ENCODE measurements at regions not wholly inside any gene's neighbourhood (a gene's known extent, or its start where the extent isn't known, plus 50 kb on each side); places are given as distances from the start of the nearest gene placed in this dataset.

GRCh38 chr11:119864836-119865235 is 135.8 kb upstream of the NECTIN1 start:
- DNase-seq = no peak
- 90% methylated on average over 4 of the region's 7 CpGs for WGBS (ENCODE audit: insufficient coverage)
- H3K4me3 ChIP-seq (replicated peaks in 1 of 3; ENCODE audit: low read depth in 2 of 3, low read length in 3 of 3) = no peak overlapping the region
- H3K36me3 Mint-ChIP-seq = no peaks in the 10 kb centered on the region
- no peak overlapping the region for H3K4me3 Mint-ChIP-seq
- no peaks in the 10 kb centered on the region for H3K4me1 Mint-ChIP-seq
- TF ChIP-seq, protein P1, sequence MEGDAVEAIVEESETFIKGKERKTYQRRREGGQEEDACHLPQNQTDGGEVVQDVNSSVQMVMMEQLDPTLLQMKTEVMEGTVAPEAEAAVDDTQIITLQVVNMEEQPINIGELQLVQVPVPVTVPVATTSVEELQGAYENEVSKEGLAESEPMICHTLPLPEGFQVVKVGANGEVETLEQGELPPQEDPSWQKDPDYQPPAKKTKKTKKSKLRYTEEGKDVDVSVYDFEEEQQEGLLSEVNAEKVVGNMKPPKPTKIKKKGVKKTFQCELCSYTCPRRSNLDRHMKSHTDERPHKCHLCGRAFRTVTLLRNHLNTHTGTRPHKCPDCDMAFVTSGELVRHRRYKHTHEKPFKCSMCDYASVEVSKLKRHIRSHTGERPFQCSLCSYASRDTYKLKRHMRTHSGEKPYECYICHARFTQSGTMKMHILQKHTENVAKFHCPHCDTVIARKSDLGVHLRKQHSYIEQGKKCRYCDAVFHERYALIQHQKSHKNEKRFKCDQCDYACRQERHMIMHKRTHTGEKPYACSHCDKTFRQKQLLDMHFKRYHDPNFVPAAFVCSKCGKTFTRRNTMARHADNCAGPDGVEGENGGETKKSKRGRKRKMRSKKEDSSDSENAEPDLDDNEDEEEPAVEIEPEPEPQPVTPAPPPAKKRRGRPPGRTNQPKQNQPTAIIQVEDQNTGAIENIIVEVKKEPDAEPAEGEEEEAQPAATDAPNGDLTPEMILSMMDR (IDR thresholded peaks at IDR 0.05) = no peak
- H3K4me1 ChIP-seq (ENCODE audit: control insufficient read depth in 1 of 2, insufficient read depth in 2 of 2, low read length in 2 of 2) = no peaks in the 10 kb centered on the region
- no peaks in the 10 kb centered on the region for H4K20me1 ChIP-seq (ENCODE audit: insufficient read depth, low read length)
- H2AFZ ChIP-seq (ENCODE audit: insufficient read depth, low read depth, low read length, poor library complexity, severe bottlenecking) = no peak overlapping the region
- H3K79me2 ChIP-seq (ENCODE audit: insufficient read depth, low read length) = no peaks in the 10 kb centered on the region
- H3K27me3 ChIP-seq (ENCODE audit: control insufficient read depth in 2 of 2, insufficient read depth in 2 of 2, low read length in 2 of 2) = no peaks in the 10 kb centered on the region
- H3K4me2 ChIP-seq (replicated peaks; ENCODE audit: extremely low read depth, low read length, poor library complexity, severe bottlenecking) = no peak overlapping the region
- no peaks in the 10 kb centered on the region for H3K36me3 ChIP-seq (replicated peaks in 1 of 2; ENCODE audit: control insufficient read depth in 1 of 2, insufficient read depth in 2 of 2, low read length in 2 of 2)
- intact Hi-C loops (cut with micrococcal nuclease) = no loop called here
- H3K9me3 Mint-ChIP-seq = peaks cover 0 to 1% (median 0%) of the 10 kb centered on the region in 7 donors
- no peak overlapping the region for H3K27ac ChIP-seq (ENCODE audit: low read depth in 1 of 2, low read length in 2 of 2)
- peaks cover 7 to 23% (median 8%) of the 10 kb centered on the region in 3 donors for H3K27me3 Mint-ChIP-seq (ENCODE audit: low read depth in 3 of 3)
- no peaks in the 10 kb centered on the region for H3K9me3 ChIP-seq (replicated peaks in 1 of 2; ENCODE audit: control insufficient read depth in 1 of 2, insufficient read depth in 1 of 2, low read length in 2 of 2)
- H3K27ac Mint-ChIP-seq = no peak overlapping the region
- H3K9ac ChIP-seq (ENCODE audit: insufficient read depth, low read length, poor library complexity, severe bottlenecking) = no peak overlapping the region

DNA sequence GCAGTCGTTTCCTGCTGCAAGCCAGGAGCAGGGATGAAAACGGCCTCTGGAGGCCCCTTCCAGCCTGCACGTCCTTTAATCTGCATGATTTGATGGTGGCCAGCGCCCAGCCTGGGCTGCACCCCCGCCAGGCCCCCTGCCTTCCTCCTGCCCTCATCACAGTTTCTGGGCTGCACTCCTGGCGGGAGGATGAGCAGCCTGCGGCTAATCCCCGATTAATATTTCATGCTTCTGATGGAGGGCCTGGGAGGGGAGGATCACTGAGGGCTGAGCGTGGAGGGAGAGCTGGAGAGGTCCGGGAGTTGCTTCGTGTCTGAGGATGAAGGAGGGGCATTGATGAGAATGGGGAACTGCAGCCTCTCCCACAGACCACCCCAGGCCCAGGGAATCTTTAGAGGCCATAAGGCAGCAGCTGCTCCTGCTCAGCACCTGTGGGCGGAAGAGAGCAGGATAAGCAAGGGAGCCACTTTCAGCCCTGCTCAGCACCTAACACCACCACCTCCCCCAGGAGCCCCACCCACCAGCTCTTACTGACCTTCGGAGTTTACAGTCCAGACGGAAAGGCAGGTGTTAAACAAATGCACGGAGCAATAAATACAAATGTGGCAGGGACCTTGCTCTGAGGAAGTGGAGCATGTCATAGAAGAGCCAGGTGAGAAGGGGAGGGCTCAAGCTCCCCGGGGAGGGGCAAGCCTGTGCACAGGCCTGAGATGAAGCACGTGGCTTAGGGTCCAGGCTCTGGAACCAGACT is 135.0 kb upstream of the NECTIN1 start:
- Histone ChIP-seq H3K4me1 (ENCODE audit: control insufficient read depth in 1 of 2, insufficient read depth in 2 of 2, low read length in 2 of 2) (no peaks in the 10 kb centered on the region), H3K9me3 (replicated peaks in 1 of 2; ENCODE audit: control insufficient read depth in 1 of 2, insufficient read depth in 1 of 2, low read length in 2 of 2) (no peaks in the 10 kb centered on the region), H3K27me3 (ENCODE audit: control insufficient read depth in 2 of 2, insufficient read depth in 2 of 2, low read length in 2 of 2) (no peaks in the 10 kb centered on the region), H3K36me3 (replicated peaks in 1 of 2; ENCODE audit: control insufficient read depth in 1 of 2, insufficient read depth in 2 of 2, low read length in 2 of 2) (no peaks in the 10 kb centered on the region), H3K27ac (ENCODE audit: low read depth in 1 of 2, low read length in 2 of 2) (no peak overlapping the region), H2AFZ (ENCODE audit: insufficient read depth, low read depth, low read length, poor library complexity, severe bottlenecking) (no peak overlapping the region), H3K4me3 (replicated peaks in 1 of 3; ENCODE audit: low read depth in 2 of 3, low read length in 3 of 3) (no peak overlapping the region), H4K20me1 (ENCODE audit: insufficient read depth, low read length) (no peaks in the 10 kb centered on the region), H3K79me2 (ENCODE audit: insufficient read depth, low read length) (no peaks in the 10 kb centered on the region), H3K9ac (ENCODE audit: insufficient read depth, low read length, poor library complexity, severe bottlenecking) (no peak overlapping the region), H3K4me2 (replicated peaks; ENCODE audit: extremely low read depth, low read length, poor library complexity, severe bottlenecking) (no peak overlapping the region)
- Mint-ChIP-seq H3K9me3 (peaks cover 0 to 1% (median 0%) of the 10 kb centered on the region in 7 donors), H3K27me3 (ENCODE audit: low read depth in 3 of 3) (peaks cover 7 to 29% (median 8%) of the 10 kb centered on the region in 3 donors), H3K36me3 (no peaks in the 10 kb centered on the region), H3K4me1 (no peaks in the 10 kb centered on the region), H3K4me3 (no peak overlapping the region), H3K27ac (no peak overlapping the region)
- intact Hi-C loops (cut with micrococcal nuclease) = no loop called here
- no peak for DNase-seq
- WGBS (ENCODE audit: insufficient coverage) = 62% methylated on average over 7 of the region's 17 CpGs
- TF ChIP-seq, protein P1 (IDR thresholded peaks at IDR 0.05) = no peak
